HG03103 (cell line): ENCODE measurements at regions not wholly inside any gene's neighbourhood (a gene's known extent, or its start where the extent isn't known, plus 50 kb on each side); places are given as distances from the start of the nearest gene placed in this dataset.
"Not testable (repeated sequence)": the region's sequence is repeated elsewhere in the genome, so short reads cannot be mapped to it uniquely, and the experiment has no call there.

Experiments used
- ATAC-seq: cut with Tn5 transposase; IDR thresholded peaks from one replicate; pipeline ENCODE4 v1.9.1; 2021; ENCODE audit warnings: low read depth; ENCODE audit not compliant: unreplicated experiment

DNA sequence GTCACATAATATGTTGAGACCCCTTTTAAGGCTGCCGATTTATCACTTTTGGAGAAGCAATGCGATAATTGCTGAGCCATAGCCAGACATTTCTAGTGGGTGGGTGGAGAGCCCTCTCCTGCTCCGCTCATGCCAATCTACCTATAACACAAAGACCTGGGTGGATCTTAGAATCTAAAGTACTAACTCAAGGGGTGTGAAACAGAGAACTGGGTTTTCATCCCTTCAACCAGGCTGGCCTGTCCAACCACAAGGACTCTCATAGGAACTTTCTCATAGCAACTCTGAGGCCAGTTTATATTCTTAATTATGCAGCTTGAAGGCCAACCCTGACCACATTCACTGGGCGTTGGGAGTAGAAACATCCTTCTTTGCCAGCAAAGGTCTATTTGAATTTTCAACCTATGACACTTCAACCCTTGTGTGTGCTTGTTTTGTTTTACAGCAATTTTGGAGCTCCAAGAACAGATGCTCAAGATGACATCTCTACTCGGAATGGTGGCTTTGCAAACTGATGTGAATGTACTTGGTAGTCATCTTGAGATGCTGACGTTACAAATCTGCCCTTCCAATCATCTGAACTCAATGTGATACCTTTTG, 1198.2 kb upstream of the AUTS2 start:
- ATAC-seq: no peak

DNA sequence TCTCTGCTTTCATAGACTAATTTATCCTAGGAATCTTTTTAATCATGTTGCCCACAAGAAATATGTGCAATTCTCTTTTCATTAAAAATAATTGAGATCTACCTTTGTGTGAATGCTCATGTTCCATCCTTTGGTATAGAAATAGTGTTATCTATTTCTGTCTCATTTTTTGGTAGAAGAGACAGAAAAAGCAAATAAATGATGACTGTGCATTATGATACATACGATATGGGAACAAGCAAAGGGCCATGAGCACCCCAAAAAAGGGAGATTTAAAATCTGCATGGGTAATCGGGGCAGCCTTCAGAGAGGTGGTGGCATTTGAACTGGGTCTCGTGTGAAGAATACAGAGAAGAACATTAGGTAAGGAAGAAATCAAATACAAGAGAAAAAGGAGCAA, 1197.5 kb upstream of the AUTS2 start:
- no peak for ATAC-seq

DNA sequence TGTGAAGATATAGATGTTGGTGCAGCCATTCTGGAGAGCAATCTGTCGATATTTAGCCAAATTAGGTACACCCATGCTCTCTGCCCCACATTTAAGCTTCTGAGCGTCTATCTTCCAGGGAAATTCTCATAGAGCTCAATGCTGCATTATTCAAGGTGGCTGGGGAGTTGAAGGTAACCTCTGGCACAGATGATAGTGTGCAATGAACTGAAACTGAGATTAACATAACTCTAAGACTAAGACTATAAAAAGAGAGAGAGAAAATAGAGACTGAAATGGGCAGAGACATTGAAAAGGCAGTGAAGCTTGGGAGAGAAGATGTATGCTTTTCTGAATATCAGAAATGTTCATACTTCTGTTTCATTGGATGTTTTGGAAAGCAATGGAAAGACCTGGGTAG, 1197.0 kb upstream of the AUTS2 start:
- ATAC-seq: no peak

DNA sequence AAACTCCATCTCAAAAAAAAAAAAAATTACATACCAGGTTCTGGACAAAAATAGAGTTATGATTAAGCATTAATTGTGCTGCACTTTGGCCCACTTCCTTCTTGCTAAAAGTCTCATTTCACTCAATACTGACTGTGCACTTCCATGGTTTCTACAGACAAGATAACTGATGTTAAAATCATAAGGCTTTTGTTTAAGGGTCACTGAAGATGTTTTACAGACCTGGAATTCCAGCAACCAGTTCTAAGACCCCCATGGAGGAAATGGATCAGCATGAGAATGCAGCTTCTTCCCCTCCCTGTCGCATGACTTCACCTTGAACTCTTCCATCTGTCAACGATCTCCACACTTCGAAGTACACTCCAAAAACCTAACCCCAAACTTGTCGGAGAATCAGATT, 1191.8 kb upstream of the AUTS2 start:
- ATAC-seq: no peak

GRCh38 chr7:68407460-68407859, 1190.8 kb upstream of the AUTS2 start:
- no peak for ATAC-seq

DNA sequence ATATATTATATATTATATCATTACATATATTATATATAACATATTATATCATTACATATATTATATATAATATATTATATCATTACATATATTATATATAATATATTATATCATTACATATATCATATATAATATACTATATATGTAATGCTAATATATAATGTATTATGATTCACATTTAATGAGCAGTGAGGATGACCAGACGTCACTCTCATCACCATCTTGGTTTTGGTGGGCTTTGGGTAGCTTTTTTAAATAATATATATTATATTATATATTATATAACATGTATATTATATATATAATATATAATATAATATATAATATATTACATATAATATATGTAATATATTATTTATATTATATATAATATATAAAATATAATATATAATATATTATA, 1189.4 kb upstream of the AUTS2 start:
- no peak for ATAC-seq

DNA sequence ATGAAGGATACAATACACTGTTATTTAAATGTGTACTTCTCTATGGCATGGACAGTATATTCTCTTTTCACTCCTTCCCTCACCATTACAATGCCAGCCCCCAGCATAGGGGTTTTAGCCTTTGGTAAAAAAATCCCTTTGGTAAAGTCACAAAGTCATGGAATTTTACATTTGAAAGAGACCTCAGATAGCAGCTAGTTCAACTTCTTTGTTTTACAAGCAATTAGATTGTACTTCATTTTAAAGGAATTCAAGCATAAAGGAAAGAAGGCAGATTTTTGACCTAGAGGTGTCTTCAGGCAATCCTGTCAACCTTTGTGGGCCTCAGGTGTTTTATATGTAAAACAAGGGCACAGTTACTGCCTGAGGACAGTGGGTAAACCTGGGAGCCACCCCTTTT, 1188.4 kb upstream of the AUTS2 start:
- no peak for ATAC-seq

GRCh38 chr7:68410693-68411092, 1187.6 kb upstream of the AUTS2 start:
- not testable (repeated sequence) for ATAC-seq

DNA sequence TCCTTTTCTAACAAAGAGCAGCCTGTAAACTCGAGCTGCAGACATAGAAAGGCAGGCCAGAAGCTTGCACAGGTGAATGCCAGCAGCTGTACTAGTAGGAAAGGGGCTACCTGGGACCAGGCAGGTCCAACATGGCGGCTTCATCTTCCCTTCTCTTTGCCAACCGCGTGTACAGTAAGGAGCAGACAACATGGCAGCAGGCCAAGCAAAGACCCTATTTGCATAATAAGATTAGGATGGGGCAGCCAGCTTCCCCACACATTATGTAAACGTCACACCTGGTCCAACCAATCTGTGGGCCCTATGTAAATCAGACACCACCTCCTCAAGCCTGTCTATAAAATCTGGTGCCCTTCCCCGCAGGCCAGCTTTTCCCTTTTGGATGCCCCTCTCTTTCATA, 1186.5 kb upstream of the AUTS2 start:
- ATAC-seq: no peak

GRCh38 chr7:68414631-68415425, 1183.4 kb upstream of the AUTS2 start:
- no peak for ATAC-seq

GRCh38 chr7:68417002-68417401, 1181.3 kb upstream of the AUTS2 start:
- no peak for ATAC-seq

GRCh38 chr7:68417659-68418058, 1180.6 kb upstream of the AUTS2 start:
- no peak for ATAC-seq

DNA sequence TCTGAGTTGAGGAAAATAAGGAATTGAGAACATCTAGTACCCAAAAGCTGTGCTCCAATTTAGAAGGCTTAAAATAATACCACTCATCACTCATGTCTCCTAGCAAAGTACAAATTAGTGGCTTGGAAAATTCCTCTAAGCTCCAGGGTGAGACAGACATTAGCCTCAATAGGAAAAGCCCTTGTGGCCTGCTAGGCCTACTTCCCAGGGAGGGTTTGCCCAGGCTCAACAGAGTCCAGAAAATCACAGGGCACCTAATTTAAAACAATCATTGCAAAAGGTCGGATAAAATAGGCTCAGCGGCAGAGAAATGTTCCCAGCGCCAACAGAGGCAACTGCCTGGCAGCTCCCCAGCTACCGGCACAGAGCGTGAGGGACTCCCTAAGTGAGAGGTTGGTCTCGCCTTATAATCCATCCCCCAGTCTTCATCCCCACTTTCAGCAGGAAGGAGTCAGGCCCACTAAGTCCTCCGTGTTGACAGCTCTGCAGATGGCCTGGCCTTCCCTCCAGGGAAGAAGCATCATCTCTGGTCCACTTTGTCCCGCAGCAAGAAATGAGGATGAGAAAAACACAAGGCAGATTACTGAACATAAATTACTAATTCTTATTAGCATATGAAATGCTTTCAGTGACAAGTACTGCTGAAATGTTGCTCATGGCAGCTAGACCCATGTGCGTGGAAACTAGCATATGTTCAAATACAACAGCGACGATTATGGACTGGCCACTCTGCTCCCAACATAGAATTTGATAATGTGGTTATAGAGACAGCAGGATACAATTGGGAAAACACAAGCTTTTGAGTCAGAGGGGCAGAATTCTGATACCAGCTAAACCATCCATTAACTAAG, 1177.7 kb upstream of the AUTS2 start:
- no peak for ATAC-seq

GRCh38 chr7:68421712-68422111, 1176.6 kb upstream of the AUTS2 start:
- ATAC-seq: no peak

GRCh38 chr7:68422281-68422680, 1176.0 kb upstream of the AUTS2 start:
- no peak for ATAC-seq

GRCh38 chr7:68423356-68423755, 1174.9 kb upstream of the AUTS2 start:
- no peak for ATAC-seq

GRCh38 chr7:68424658-68425297, 1173.5 kb upstream of the AUTS2 start:
- no peak for ATAC-seq

- ATAC-seq: no peak
These were observed 1172.9 kb upstream of the AUTS2 start for GRCh38 chr7:68425377-68425776.

- ATAC-seq: no peak
These were observed 1168.7 kb upstream of the AUTS2 start for GRCh38 chr7:68429411-68430117.

GRCh38 chr7:68432585-68432984, 1165.7 kb upstream of the AUTS2 start:
- no peak for ATAC-seq
